ENCODE measurements at regions not wholly inside any gene's neighbourhood (a gene's known extent, or its start where the extent isn't known, plus 50 kb on each side); places are given as distances from the start of the nearest gene placed in this dataset.

GRCh38 chr13:37277435-37278144 lies 172.1 kb upstream of the CSNK1A1L start:
- no peak for TF ChIP-seq REST (IDR thresholded peaks at IDR 0.05; ENCODE audit: low read depth)
- TF ChIP-seq EGR1 (IDR thresholded peaks at IDR 0.05) = no peak
- no peak for TF ChIP-seq TAF1 (IDR thresholded peaks at IDR 0.05; ENCODE audit: low read depth)
- TF ChIP-seq USF1 (IDR thresholded peaks at IDR 0.05) = no peak
- no peak for TF ChIP-seq CEBPB (IDR thresholded peaks at IDR 0.05)
- TF ChIP-seq EP300 (IDR thresholded peaks at IDR 0.05; ENCODE audit: borderline replicate concordance) = no peak
- no peak for TF ChIP-seq YY1 (IDR thresholded peaks at IDR 0.05; ENCODE audit: low read depth)
- no peak for TF ChIP-seq TCF12 (IDR thresholded peaks at IDR 0.05; ENCODE audit: low read depth)
- TF ChIP-seq CREB1 (IDR thresholded peaks at IDR 0.05; ENCODE audit: low read depth) = no peak

All from Ishikawa (cell line).